ENCODE measurements at regions not wholly inside any gene's neighbourhood (a gene's known extent, or its start where the extent isn't known, plus 50 kb on each side); places are given as distances from the start of the nearest gene placed in this dataset.

GRCh38 chr22:47374273-47374771 lies 611.9 kb downstream of the TBC1D22A start:
- Histone ChIP-seq H3F3A (replicated peaks; ENCODE audit: low read depth) (no peaks in the 10 kb centered on the region), H2AFZ (no peak overlapping the region), H4K20me1 (replicated peaks; ENCODE audit: insufficient read depth) (no peaks in the 10 kb centered on the region), H3K4me3 (no peak overlapping the region), H3K27ac (ENCODE audit: low read depth) (no peak overlapping the region), H3K36me3 (ENCODE audit: insufficient read depth) (no peaks in the 10 kb centered on the region), H3K4me1 (ENCODE audit: insufficient read depth) (no peaks in the 10 kb centered on the region), H3K9me2 (ENCODE audit: insufficient read depth) (no peaks in the 10 kb centered on the region), H3K27me3 (ENCODE audit: insufficient read depth) (no peaks in the 10 kb centered on the region), H3K4me2 (no peak overlapping the region), H3K79me2 (replicated peaks; ENCODE audit: insufficient read depth) (no peaks in the 10 kb centered on the region)
- Mint-ChIP-seq H3K36me3 (ENCODE audit: low read depth) (peaks cover 61% of the 10 kb centered on the region), H3K27me3 (ENCODE audit: insufficient read depth, low read depth, poor library complexity) (peaks cover 10% of the 10 kb centered on the region), H3K4me3 (no peak overlapping the region), H3K27ac (no peak overlapping the region), H3K9me3 (peaks cover 100% of the 10 kb centered on the region), H3K4me1 (no peaks in the 10 kb centered on the region; the same call in 2 of the 3 replicates)
- DNase-seq (ENCODE audit: low spot score) (no peak), ATAC-seq (no peak)
- no peak for TF ChIP-seq JUNB (IDR thresholded peaks at IDR 0.05; ENCODE audit: unreplicated experiment)

GRCh38 chr22:47373648-47374272 lies 611.3 kb downstream of the TBC1D22A start:
- TF ChIP-seq REST (IDR thresholded peaks at IDR 0.05; ENCODE audit: unreplicated experiment) (no peak), CREB1 (CRISPR knock-in tag; IDR thresholded peaks at IDR 0.05; ENCODE audit: low read depth) (no peak), ZNF331 (CRISPR knock-in tag; IDR thresholded peaks at IDR 0.05; ENCODE audit: low read depth) (no peak), NANOG (IDR thresholded peaks at IDR 0.05; ENCODE audit: borderline replicate concordance) (no peak), JUNB (IDR thresholded peaks at IDR 0.05; ENCODE audit: unreplicated experiment) (no peak), ZNF114 (CRISPR knock-in tag; IDR thresholded peaks at IDR 0.05) (no peak), EZH2 (IDR thresholded peaks at IDR 0.05; ENCODE audit: low read depth, unreplicated experiment) (no peak)
- DNase-seq (ENCODE audit: low spot score) (no peak), ATAC-seq (no peak)
- no peak overlapping the region for H3K27ac ChIP-seq (ENCODE audit: low read depth)
- H3K27me3 ChIP-seq (ENCODE audit: insufficient read depth): no peaks in the 10 kb centered on the region
- Mint-ChIP-seq H3K36me3 (ENCODE audit: low read depth) (peaks cover 61% of the 10 kb centered on the region), H3K4me1 (no peaks in the 10 kb centered on the region; the same call in 2 of the 3 replicates), H3K9me3 (peaks cover 100% of the 10 kb centered on the region), H3K27me3 (ENCODE audit: insufficient read depth, low read depth, poor library complexity) (peaks cover 9% of the 10 kb centered on the region), H3K27ac (no peak overlapping the region), H3K4me3 (no peak overlapping the region)
- no peaks in the 10 kb centered on the region for H3K4me1 ChIP-seq (ENCODE audit: insufficient read depth)
- H3K79me2 ChIP-seq (replicated peaks; ENCODE audit: insufficient read depth): no peaks in the 10 kb centered on the region
- H3K4me3 ChIP-seq: no peak overlapping the region
- no peaks in the 10 kb centered on the region for H3K9me2 ChIP-seq (ENCODE audit: insufficient read depth)
- H4K20me1 ChIP-seq (replicated peaks; ENCODE audit: insufficient read depth): no peaks in the 10 kb centered on the region
- no peaks in the 10 kb centered on the region for H3F3A ChIP-seq (replicated peaks; ENCODE audit: low read depth)
- no peak overlapping the region for H3K4me2 ChIP-seq
- no peak overlapping the region for H2AFZ ChIP-seq
- no peaks in the 10 kb centered on the region for H3K36me3 ChIP-seq (ENCODE audit: insufficient read depth)

Data from GM23338 (cell line).